ENCODE measurements at regions not wholly inside any gene's neighbourhood (a gene's known extent, or its start where the extent isn't known, plus 50 kb on each side); places are given as distances from the start of the nearest gene placed in this dataset.

DNA sequence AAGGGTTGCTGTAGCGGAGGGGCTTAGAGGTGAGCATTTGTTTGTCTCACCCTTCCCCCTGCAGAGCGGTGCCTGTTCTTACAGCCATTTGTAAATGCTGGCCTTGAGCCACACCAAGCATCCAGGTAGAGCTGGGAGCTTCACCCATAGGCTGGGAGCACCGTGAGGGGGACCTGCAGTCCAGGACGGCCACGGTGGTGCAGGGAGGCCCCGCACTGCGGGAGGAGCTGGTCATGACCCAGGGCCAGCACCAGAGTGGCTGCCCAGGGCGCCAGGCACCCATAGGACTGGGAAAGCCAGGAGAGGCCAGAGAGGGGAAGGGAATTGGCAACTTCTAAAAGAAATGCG, 197.3 kb upstream of the ADAMTS16 start:
- 80% methylated on average over 1 of the region's 9 CpGs for WGBS (ENCODE audit: insufficient coverage, low lambda C conversion rate)
- H3K9me3 ChIP-seq (ENCODE audit: control insufficient read depth, low read depth, low read length): no peaks in the 10 kb centered on the region
- DNase-seq: no peak
- H3K4me1 ChIP-seq (ENCODE audit: control insufficient read depth, insufficient read depth, low read length): no peaks in the 10 kb centered on the region
- no peaks in the 10 kb centered on the region for H3K27me3 ChIP-seq (ENCODE audit: control insufficient read depth, insufficient read depth, low read length)
- H3K4me3 ChIP-seq (ENCODE audit: low read length): no peak overlapping the region
- no peaks in the 10 kb centered on the region for H3K36me3 ChIP-seq (ENCODE audit: control insufficient read depth, insufficient read depth, low read length)
- H3K27ac ChIP-seq (ENCODE audit: low read length): no peak overlapping the region

GRCh38 chr5:4945296-4945695, 194.8 kb upstream of the ADAMTS16 start:
- WGBS (ENCODE audit: insufficient coverage, low lambda C conversion rate): no CpG with 5 or more reads among the region's 7 CpGs

DNA sequence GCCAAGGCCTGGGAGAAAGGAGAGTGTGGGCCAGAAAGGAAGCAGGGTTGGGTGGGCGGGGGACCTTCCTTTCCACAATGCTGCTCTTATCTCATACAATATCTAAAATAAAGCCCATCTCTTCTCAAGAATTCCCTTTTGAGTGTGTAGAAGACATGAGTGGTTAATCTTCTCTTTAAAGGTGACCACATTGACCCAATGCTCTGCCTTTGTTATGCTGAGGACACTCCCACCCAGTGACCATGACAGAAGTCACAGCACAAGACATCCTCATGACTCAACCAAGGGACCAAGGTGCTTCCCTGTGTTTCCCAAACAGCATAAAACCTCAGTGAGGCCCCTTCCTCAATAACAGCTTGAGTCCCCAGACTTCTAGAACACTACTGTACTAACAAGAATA, 193.0 kb upstream of the ADAMTS16 start:
- Histone ChIP-seq H3K27me3 (ENCODE audit: control insufficient read depth, insufficient read depth, low read length) (no peaks in the 10 kb centered on the region), H3K9me3 (ENCODE audit: control insufficient read depth, low read depth, low read length) (no peaks in the 10 kb centered on the region), H3K4me1 (ENCODE audit: control insufficient read depth, insufficient read depth, low read length) (no peaks in the 10 kb centered on the region), H3K27ac (ENCODE audit: low read length) (no peak overlapping the region), H3K36me3 (ENCODE audit: control insufficient read depth, insufficient read depth, low read length) (no peaks in the 10 kb centered on the region), H3K4me3 (ENCODE audit: low read length) (no peak overlapping the region)
- no peak for DNase-seq
- no CpG with 5 or more reads among the region's 1 CpG for WGBS (ENCODE audit: insufficient coverage, low lambda C conversion rate)

More at GRCh38 chr5:4945296-4945695, 194.8 kb upstream of the ADAMTS16 start:
- H3K27ac ChIP-seq (ENCODE audit: low read length): no peak overlapping the region
- H3K27me3 ChIP-seq (ENCODE audit: control insufficient read depth, insufficient read depth, low read length): no peaks in the 10 kb centered on the region
- no peaks in the 10 kb centered on the region for H3K9me3 ChIP-seq (ENCODE audit: control insufficient read depth, low read depth, low read length)
- H3K36me3 ChIP-seq (ENCODE audit: control insufficient read depth, insufficient read depth, low read length): no peaks in the 10 kb centered on the region
- H3K4me1 ChIP-seq (ENCODE audit: control insufficient read depth, insufficient read depth, low read length): no peaks in the 10 kb centered on the region
- no peak for DNase-seq
- no peak overlapping the region for H3K4me3 ChIP-seq (ENCODE audit: low read length)

- no peaks in the 10 kb centered on the region for H3K27me3 ChIP-seq (ENCODE audit: control insufficient read depth, insufficient read depth, low read length)
- H3K9me3 ChIP-seq (ENCODE audit: control insufficient read depth, low read depth, low read length): no peaks in the 10 kb centered on the region
- WGBS (ENCODE audit: insufficient coverage, low lambda C conversion rate): 100% methylated on average over 1 of the region's 9 CpGs
- H3K4me3 ChIP-seq (ENCODE audit: low read length): no peak overlapping the region
- H3K27ac ChIP-seq (ENCODE audit: low read length): no peak overlapping the region
- no peaks in the 10 kb centered on the region for H3K36me3 ChIP-seq (ENCODE audit: control insufficient read depth, insufficient read depth, low read length)
- no peaks in the 10 kb centered on the region for H3K4me1 ChIP-seq (ENCODE audit: control insufficient read depth, insufficient read depth, low read length)
- DNase-seq: no peak
Measured at GRCh38 chr5:4947893-4948536, 192.1 kb upstream of the ADAMTS16 start.

- no peak overlapping the region for H3K27ac ChIP-seq (ENCODE audit: low read length)
- WGBS (ENCODE audit: insufficient coverage, low lambda C conversion rate): 86% methylated on average over 2 of the region's 6 CpGs
- no peak overlapping the region for H3K4me3 ChIP-seq (ENCODE audit: low read length)
- no peaks in the 10 kb centered on the region for H3K9me3 ChIP-seq (ENCODE audit: control insufficient read depth, low read depth, low read length)
- no peak for DNase-seq
- no peaks in the 10 kb centered on the region for H3K27me3 ChIP-seq (ENCODE audit: control insufficient read depth, insufficient read depth, low read length)
- H3K36me3 ChIP-seq (ENCODE audit: control insufficient read depth, insufficient read depth, low read length): no peaks in the 10 kb centered on the region
- H3K4me1 ChIP-seq (ENCODE audit: control insufficient read depth, insufficient read depth, low read length): no peaks in the 10 kb centered on the region
Measured at GRCh38 chr5:4949108-4949507, 191.0 kb upstream of the ADAMTS16 start.

DNA sequence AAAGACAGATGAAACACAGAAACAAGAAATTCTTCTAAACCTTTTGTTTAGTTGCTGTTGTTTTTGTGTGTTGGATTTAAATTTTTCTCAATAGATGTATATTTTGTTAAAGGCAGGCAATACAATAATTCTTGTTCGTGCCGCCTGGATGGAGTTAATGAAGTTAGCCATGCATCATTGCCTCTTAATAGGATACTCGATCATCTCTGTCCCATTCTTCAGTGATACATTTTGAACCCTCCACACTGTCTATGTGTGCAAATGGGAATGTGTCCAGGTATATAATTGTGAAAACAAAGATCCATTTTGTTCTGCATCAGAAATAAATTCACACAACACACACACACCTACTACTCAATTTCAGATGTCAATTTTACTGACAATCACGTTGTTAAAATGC, 186.6 kb upstream of the ADAMTS16 start:
- no peak overlapping the region for H3K27ac ChIP-seq (ENCODE audit: low read length)
- no peaks in the 10 kb centered on the region for H3K36me3 ChIP-seq (ENCODE audit: control insufficient read depth, insufficient read depth, low read length)
- no peaks in the 10 kb centered on the region for H3K4me1 ChIP-seq (ENCODE audit: control insufficient read depth, insufficient read depth, low read length)
- DNase-seq: no peak
- 100% methylated on average over 1 of the region's 4 CpGs for WGBS (ENCODE audit: insufficient coverage, low lambda C conversion rate)
- H3K9me3 ChIP-seq (ENCODE audit: control insufficient read depth, low read depth, low read length): no peaks in the 10 kb centered on the region
- H3K27me3 ChIP-seq (ENCODE audit: control insufficient read depth, insufficient read depth, low read length): no peaks in the 10 kb centered on the region
- H3K4me3 ChIP-seq (ENCODE audit: low read length): no peak overlapping the region

DNA sequence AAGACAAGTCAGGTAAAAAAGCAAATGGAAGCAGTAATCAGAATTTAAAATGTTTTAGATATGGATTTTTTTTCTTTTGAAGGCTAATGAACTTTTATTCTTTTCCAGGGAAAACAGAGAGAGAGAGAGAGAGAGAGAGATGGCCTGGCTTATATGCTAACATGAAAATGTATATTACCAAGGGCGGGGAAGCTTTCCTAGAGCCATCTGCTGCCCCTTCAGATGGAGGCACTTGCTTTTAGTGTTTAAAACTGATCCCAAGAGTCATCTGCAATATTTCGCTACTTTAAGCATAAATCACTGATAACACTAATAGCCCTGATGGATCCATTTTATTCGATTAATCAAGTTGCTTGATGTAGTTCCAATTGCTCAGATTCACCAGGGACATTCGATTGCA, 186.1 kb upstream of the ADAMTS16 start:
- H3K36me3 ChIP-seq (ENCODE audit: control insufficient read depth, insufficient read depth, low read length): no peaks in the 10 kb centered on the region
- H3K27me3 ChIP-seq (ENCODE audit: control insufficient read depth, insufficient read depth, low read length): no peaks in the 10 kb centered on the region
- H3K9me3 ChIP-seq (ENCODE audit: control insufficient read depth, low read depth, low read length): no peaks in the 10 kb centered on the region
- H3K4me1 ChIP-seq (ENCODE audit: control insufficient read depth, insufficient read depth, low read length): no peaks in the 10 kb centered on the region
- H3K27ac ChIP-seq (ENCODE audit: low read length): no peak overlapping the region
- DNase-seq: no peak
- no CpG with 5 or more reads among the region's 4 CpGs for WGBS (ENCODE audit: insufficient coverage, low lambda C conversion rate)
- no peak overlapping the region for H3K4me3 ChIP-seq (ENCODE audit: low read length)

GRCh38 chr5:4963265-4963664, 176.9 kb upstream of the ADAMTS16 start:
- Histone ChIP-seq H3K9me3 (ENCODE audit: control insufficient read depth, low read depth, low read length) (no peaks in the 10 kb centered on the region), H3K27ac (ENCODE audit: low read length) (no peak overlapping the region), H3K4me1 (ENCODE audit: control insufficient read depth, insufficient read depth, low read length) (no peaks in the 10 kb centered on the region), H3K27me3 (ENCODE audit: control insufficient read depth, insufficient read depth, low read length) (no peaks in the 10 kb centered on the region), H3K36me3 (ENCODE audit: control insufficient read depth, insufficient read depth, low read length) (no peaks in the 10 kb centered on the region), H3K4me3 (ENCODE audit: low read length) (no peak overlapping the region)
- DNase-seq: no peak
- WGBS (ENCODE audit: insufficient coverage, low lambda C conversion rate): 80% methylated on average over 1 of the region's 1 CpG

DNA sequence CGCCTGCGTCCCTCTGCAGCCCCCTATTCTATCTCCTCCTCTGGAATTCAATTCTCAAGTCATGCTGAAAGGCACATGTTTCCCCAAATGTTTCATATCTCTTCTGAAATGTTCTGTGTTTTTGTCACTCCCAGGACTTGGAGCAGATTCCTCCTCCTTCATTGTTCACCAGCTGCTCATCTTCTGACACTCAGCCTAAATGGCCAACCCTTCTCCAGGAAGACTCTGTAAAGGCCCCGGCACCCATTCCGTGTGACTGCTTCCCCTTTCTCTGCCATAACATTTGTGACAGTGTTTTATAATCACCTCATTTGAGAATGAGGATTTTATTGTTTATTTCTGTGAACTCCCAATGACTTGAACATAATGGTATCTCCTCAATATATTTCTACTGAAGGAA, 170.8 kb upstream of the ADAMTS16 start:
- Histone ChIP-seq H3K9me3 (ENCODE audit: control insufficient read depth, low read depth, low read length) (no peaks in the 10 kb centered on the region), H3K4me3 (ENCODE audit: low read length) (no peak overlapping the region), H3K27me3 (ENCODE audit: control insufficient read depth, insufficient read depth, low read length) (no peaks in the 10 kb centered on the region), H3K36me3 (ENCODE audit: control insufficient read depth, insufficient read depth, low read length) (no peaks in the 10 kb centered on the region), H3K4me1 (ENCODE audit: control insufficient read depth, insufficient read depth, low read length) (no peaks in the 10 kb centered on the region), H3K27ac (ENCODE audit: low read length) (no peak overlapping the region)
- WGBS (ENCODE audit: insufficient coverage, low lambda C conversion rate): no CpG with 5 or more reads among the region's 4 CpGs
- no peak for DNase-seq

DNA sequence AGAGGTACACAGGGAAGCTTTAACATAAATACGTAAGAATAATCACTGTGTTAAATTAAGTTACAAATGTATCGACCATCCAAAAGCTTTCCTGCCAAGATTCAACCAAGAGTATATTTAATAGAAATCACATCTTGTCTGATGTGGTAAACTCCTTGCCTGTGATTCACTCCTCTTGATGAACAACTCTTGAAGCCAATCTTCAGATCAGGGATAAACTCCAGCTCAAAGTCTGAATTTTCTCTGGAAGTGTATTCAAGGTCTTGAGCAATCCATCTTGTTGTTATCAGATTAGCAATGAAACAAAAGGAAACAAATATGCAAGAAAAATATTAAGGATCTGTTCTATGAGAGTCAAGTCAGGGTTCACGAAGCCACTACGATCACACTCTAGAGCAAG, 170.0 kb upstream of the ADAMTS16 start:
- no peaks in the 10 kb centered on the region for H3K27me3 ChIP-seq (ENCODE audit: control insufficient read depth, insufficient read depth, low read length)
- H3K9me3 ChIP-seq (ENCODE audit: control insufficient read depth, low read depth, low read length): no peaks in the 10 kb centered on the region
- H3K4me1 ChIP-seq (ENCODE audit: control insufficient read depth, insufficient read depth, low read length): no peaks in the 10 kb centered on the region
- H3K27ac ChIP-seq (ENCODE audit: low read length): no peak overlapping the region
- H3K36me3 ChIP-seq (ENCODE audit: control insufficient read depth, insufficient read depth, low read length): no peaks in the 10 kb centered on the region
- no peak for DNase-seq
- H3K4me3 ChIP-seq (ENCODE audit: low read length): no peak overlapping the region
- WGBS (ENCODE audit: insufficient coverage, low lambda C conversion rate): 100% methylated on average over 1 of the region's 4 CpGs

DNA sequence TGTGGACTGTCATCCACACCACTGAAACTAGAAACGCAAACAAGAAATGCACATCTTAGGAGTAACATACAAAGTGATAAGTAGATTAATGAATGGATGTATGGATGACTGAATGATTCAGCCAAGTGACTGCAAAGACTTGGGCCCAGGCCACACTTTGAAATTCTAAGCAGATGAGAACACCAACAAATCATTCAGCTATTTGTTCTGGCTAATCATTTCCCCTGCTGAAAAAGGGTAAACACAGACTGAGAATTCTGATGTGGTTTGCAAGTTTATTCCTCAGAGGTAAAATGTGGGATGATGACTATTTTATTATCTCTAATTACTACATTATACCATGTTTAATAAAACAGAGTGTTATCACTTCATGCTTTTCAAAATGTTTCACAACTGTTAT, 163.2 kb upstream of the ADAMTS16 start:
- no peak for DNase-seq
- no CpG with 5 or more reads among the region's 1 CpG for WGBS (ENCODE audit: insufficient coverage, low lambda C conversion rate)

More for the DNA sequence above, 163.2 kb upstream of the ADAMTS16 start:
- Histone ChIP-seq H3K4me1 (ENCODE audit: control insufficient read depth, insufficient read depth, low read length) (no peaks in the 10 kb centered on the region), H3K9me3 (ENCODE audit: control insufficient read depth, low read depth, low read length) (no peaks in the 10 kb centered on the region), H3K36me3 (ENCODE audit: control insufficient read depth, insufficient read depth, low read length) (no peaks in the 10 kb centered on the region), H3K27ac (ENCODE audit: low read length) (no peak overlapping the region), H3K4me3 (ENCODE audit: low read length) (no peak overlapping the region), H3K27me3 (ENCODE audit: control insufficient read depth, insufficient read depth, low read length) (no peaks in the 10 kb centered on the region)
